ENCODE measurements at regions not wholly inside any gene's neighbourhood (a gene's known extent, or its start where the extent isn't known, plus 50 kb on each side); places are given as distances from the start of the nearest gene placed in this dataset.
"Not testable (repeated sequence)": the region's sequence is repeated elsewhere in the genome, so short reads cannot be mapped to it uniquely, and the experiment has no call there.

DNA sequence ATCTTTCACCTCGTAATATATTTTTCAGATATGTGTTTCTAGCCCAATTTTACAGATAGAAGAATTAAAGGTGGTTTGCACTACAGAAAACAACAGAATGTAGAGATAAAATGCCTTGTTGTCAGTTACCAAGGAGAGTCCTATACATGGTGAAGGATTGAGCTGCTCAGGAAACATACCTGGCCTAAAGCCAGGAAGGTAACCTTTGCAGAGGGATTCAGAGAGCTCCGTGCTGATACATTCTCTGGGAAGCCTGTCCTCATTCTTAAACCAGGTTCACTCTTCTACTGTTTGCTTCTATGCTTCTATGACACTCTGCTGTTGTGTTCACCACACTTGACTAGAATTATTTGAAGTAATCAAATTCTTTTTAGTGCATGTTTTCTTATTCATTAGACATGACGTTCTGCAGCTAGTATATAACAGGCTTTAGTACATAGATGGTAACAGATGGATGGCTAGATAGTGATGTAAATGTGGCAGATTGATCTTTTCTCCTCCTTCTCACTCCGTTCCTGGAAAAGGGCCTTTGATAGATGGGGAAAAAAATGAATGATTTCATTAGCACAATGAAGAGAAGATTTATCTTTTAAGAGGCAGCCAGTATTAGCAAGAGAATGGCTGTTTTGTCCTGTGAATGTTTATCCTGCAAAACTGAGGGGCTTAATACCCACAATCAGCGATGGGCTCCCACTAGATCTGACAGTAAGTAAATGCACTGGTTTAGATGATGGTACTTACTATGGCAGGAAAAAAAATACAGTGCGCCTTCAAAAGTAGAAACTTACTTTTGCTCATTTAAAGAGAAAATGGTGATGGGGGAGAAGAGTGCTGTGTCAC is 589.6 kb upstream of the FAM98A start:
- no peak for DNase-seq (ENCODE audit: low spot score)

GRCh38 chr2:34179511-34179910 is 580.4 kb upstream of the FAM98A start:
- no peak for DNase-seq (ENCODE audit: low spot score)

DNA sequence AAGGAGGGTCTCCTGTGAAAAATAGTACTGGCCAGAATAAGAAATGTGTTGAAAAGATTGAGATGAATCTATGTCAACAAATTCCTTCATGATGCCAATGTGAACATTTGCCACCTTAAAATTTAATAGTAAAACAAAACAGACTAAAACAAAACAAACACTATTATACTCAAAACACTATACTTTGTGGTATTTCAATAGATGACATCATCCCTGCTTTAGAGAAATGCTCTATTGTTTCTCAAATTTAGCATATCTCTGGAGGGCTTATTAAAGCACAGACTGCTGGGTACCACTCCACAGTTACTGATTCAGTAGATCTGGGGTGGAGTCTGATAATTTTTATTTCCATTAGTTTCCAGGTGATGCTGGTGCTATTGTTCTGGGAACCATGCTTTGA is 579.4 kb upstream of the FAM98A start:
- no peak for DNase-seq (ENCODE audit: low spot score)

DNA sequence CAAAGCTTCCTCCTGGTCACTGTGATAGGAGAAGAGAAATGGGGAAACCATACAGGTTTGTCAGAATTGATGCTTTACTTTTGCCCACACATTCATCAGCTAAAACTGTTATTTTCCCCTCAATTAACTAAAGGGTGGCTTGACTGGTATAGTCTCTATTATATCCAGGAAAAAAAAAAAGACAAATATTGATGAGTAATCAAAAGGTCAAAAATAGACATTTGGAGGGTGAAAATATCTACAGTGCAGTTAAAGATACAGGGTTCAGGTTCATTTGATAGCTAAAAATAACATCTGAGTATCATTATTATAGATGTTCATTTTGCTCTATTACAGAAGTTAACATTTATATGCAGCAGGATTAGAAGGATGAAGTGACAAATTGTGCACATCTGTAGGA is 577.6 kb upstream of the FAM98A start:
- no peak for DNase-seq (ENCODE audit: low spot score)

DNA sequence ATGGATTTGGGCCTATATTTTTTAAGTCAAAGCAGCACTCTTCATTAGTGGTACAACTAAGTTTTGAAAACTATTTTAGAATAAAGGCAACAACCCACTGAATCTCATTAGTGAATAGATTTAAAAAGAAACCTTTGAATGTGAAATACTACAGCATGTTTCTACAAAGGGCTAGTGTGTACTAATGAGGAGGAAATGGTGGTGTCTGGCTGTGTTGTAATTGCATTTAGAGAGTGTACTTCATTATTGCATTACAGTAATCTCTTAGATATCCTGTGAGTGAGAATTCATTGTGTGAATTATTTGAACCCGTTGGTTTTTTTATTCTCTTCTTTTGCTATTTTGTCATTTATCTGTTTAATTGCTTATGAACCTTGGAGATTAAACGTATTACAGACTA is 575.4 kb upstream of the FAM98A start:
- DNase-seq (ENCODE audit: low spot score): no peak

DNA sequence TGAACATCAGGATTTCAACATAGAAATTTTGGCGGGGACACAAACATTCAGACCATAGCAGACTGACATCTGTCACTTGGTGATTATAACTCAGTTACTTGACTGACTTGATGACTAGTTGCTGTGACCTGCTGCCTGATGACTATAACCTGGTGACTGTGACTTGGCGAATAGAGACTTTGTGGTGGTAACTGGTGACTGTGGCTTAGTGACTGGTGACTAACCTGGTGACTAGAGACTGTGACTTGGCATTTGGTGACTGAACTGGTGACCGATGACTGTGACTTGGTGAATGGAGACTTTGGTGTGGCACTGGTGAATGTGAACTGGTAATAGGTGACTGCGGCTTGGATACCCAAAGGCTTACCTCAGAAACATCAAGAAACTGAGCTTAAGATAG is 563.1 kb upstream of the FAM98A start:
- no peak for DNase-seq (ENCODE audit: low spot score)

DNA sequence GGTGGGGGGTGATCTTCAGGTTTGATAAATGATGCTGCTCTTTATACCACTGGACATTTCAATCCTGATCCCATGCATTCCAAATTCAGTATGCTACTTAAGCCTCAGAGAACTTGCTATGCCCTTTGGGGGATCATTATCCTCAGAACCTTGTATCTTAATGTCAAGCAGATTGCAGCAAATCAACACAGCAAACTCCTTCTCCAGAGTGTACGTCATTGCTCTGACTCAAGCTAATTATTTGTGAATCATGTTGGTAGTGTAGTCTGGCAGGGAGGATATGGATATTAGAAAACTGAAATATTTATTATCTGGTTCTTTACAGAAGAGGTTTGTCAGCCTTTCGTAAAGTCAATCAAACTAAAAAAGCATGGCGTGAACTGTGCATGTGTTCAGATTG is 562.5 kb upstream of the FAM98A start:
- DNase-seq (ENCODE audit: low spot score): no peak

DNA sequence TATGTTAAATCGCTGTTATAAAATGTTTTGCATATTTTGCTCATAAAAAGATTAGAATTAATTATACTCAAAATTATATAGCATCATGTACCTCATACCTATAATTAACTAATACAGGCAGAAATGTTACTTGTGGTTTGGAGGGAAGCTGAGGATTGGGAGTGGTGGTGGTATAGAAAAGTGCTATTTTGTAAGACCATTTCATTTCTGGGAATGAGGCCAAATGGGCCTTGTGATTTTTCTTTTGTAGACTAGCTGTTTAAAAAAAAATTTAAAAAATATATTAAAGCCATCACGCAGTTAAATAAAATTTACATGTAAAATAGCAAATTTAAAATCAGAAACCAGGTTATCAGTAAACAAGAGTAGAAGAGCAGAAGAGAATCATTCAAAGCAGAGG is 560.8 kb upstream of the FAM98A start:
- no peak for DNase-seq (ENCODE audit: low spot score)

DNA sequence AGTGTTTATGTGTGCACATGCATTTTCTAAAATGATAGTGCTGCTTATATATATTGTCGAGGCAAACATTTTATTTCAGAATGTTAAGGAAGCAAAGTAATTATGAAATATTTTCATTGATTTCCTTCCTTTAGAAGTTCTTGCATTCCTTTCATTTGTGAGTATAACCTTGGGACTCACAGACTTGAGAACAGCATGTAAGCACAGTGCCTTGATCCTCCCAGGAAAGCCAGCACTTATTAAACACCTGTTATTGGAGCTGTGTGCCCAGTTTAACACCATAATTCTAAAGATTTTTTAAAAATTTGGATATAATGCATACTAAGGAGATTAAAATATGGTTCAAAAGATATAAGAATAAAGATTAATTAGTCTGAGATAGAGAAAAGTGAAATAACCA is 554.4 kb upstream of the FAM98A start:
- DNase-seq (ENCODE audit: low spot score): no peak

GRCh38 chr2:34147780-34148179 is 548.7 kb upstream of the FAM98A start:
- DNase-seq (ENCODE audit: low spot score): no peak

DNA sequence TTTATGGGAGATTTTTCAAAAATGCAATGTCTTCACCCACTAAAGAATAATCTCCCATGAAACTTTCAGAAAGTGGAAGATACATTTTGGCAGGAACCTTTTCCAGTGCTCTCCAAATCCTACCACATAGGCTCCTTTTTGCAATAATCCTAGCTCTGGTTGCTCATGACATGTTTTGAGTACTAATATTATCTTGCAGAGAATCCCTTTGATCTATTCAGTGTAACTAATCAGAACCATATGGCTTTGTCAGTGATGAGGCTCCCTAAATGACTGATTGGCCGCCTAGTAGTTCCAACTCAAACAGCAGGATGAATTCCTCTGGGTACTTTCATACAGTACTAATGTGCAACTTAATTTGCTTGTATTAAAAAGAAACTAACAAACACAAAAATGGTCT is 544.0 kb upstream of the FAM98A start:
- no peak for DNase-seq (ENCODE audit: low spot score)

DNA sequence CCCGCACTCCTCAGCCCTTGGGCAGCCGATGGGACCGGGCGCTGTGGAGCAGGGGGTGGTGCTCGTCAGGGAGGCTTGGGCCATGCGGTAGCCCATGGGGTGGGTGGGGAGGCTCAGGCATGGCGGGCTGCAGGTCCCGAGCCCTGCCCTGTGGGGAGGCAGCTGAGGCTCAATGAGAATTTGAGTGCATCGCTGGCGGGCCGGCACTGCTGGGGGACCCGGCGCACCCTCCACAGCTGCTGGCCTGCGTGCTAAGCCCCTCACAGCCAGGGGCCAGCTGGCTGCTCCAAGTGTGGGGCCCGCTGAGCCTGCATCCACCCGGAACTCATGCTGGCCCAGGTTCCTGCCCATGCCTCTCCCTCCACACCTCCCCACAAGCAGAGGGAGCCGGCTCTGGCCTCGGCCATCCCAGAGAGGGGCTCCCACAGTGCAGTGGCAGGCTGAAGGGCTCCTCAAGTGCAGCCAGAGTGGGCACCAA is 543.5 kb upstream of the FAM98A start:
- not testable (repeated sequence) for DNase-seq (ENCODE audit: low spot score)

DNA sequence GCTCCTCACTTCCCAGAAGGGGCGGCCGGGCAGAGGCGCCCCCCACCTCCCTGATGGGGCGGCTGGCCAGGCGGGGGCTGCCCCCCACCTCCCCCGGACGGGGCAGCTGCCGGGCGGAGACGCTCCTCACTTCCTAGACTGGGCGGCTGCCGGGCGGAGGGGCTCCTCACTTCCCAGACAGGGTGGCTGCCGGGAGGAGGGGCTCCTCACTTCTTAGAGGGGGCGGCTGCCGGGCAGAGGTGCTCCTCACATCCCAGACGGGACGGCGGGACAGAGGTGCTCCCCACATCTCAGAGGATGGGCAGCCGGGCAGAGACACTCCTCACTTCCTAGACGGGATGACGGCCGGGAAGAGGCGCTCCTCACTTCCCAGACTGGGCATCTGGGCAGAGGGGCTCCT is 534.0 kb upstream of the FAM98A start:
- DNase-seq (ENCODE audit: low spot score): not testable (repeated sequence)

- no peak for DNase-seq (ENCODE audit: low spot score)
Observed at GRCh38 chr2:34126279-34126678, 527.2 kb upstream of the FAM98A start.

GRCh38 chr2:34123996-34124785 is 525.1 kb upstream of the FAM98A start:
- DNase-seq (ENCODE audit: low spot score): no peak

- DNase-seq (ENCODE audit: low spot score): no peak
Observed at GRCh38 chr2:34121076-34121475, 522.0 kb upstream of the FAM98A start.

DNA sequence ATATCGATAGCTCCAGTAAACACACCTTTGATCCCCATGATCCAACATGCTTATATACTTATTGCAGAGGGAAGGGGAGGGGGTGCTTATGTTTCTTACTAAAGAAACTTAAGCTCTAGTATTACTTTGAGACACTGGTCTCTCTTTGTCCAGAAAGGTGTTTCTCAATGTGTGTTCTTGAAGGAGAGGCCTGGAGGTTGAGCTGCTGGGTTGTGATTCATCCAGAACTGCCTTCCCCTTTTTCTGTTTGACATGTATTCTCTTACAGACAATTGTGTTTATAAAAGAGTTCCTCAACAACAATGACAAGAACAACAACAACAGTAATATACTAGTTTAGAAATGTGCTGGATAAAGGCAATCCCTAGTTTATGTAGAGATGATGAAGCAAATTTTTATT is 516.0 kb upstream of the FAM98A start:
- DNase-seq (ENCODE audit: low spot score): no peak

DNA sequence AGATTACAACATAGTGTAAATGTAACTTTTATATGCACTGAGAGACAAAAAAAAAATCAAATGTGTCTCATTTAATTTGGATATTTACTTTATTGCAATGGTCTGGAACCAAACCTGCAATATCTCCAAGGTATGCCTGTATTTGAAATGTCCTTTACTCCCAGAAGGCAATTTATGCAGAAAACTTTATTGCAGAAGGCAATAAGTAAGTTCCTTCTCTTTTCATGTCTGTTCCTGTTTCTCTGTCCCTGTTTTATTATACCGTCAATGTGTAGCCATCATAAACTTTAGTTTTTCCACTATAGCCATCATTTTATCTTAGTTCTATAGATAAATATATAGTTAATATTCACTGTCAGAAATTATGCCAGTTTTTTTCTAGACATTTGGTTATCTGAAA is 513.1 kb upstream of the FAM98A start:
- DNase-seq (ENCODE audit: low spot score): no peak

DNA sequence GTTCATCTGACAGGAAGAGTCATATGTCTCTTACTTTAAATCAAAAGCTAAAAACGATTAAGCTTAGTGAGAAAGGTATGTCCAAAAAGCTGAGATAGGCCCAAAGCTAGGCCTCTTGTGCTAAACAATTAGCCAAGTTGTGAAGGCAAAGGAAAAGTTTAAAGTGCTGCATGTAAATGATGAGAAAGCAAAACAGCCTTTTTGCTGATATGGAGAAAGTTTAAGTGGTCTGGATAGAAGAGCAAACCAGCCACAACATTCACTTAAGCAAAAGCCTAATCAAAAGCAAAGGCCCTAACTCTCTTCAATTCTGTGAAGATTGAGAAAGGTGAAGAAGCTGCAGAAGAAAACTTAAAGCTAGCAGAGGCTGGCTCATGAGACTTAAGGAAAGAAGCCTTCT is 511.3 kb upstream of the FAM98A start:
- no peak for DNase-seq (ENCODE audit: low spot score)

GRCh38 chr2:34107811-34108210 is 508.7 kb upstream of the FAM98A start:
- no peak for DNase-seq (ENCODE audit: low spot score)

GRCh38 chr2:34105006-34105767 is 506.1 kb upstream of the FAM98A start:
- no peak for DNase-seq (ENCODE audit: low spot score)

- no peak for DNase-seq (ENCODE audit: low spot score)
Observed at GRCh38 chr2:34104601-34105000, 505.5 kb upstream of the FAM98A start.

DNA sequence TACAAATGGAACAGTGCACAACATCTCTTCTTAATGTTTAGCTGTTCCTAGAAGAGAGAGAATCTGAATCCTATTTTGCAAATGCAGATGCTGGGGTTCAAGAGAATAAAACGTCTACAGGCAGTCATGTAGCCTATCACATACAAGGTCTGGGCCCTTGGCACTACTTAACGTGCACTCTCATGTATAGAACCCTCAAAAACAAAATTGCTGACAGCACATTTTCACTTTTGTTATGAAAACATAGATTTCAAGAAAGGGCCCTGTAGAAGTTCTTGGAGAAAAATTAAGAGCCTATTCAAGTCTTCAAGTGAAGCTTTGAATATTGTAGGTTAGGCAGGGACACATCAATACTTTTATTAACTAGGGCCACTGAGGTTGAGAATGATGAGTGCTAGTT is 504.3 kb upstream of the FAM98A start:
- DNase-seq (ENCODE audit: low spot score): no peak
